IMR-90 (cell line): ENCODE measurements at regions not wholly inside any gene's neighbourhood (a gene's known extent, or its start where the extent isn't known, plus 50 kb on each side); places are given as distances from the start of the nearest gene placed in this dataset.

Source experiments
- ATAC-seq: fragments of 200-7000 bp; cut with Tn5 transposase; 2 replicates; pipeline ENCODE4 v1.9.1; 2020; ENCODE audit warnings: low read depth, mild to moderate bottlenecking, moderate library complexity
- BruUV-seq: library from RNA; stranded (reverse); fragments of 400-500 nt; replicated peaks from 2 replicates; lab custom pipeline; 2021; lab: Mats Ljungman, UMichigan
- CTCF ChIA-PET: fragments of 300-600 bp; formaldehyde crosslinking; extraction: SDS; loops from one replicate; lab custom pipeline; 2021; ENCODE audit warnings: antibody characterized with exemption; lab: Yijun Ruan, JAX
- POLR2A ChIA-PET: fragments of 300-600 bp; sonication (Branson Sonifier 250); formaldehyde crosslinking; loops from one replicate; lab custom pipeline; 2022; ENCODE audit warnings: antibody characterized with exemption; ENCODE audit not compliant: unreplicated experiment; lab: Charles Lee
- DNase-seq: peaks from one replicate; pipeline ENCODE4 v3.0.0; 2013
- H2AFZ ChIP-seq: replicated peaks from 2 replicates; pipeline ENCODE3; 2013; ENCODE audit warnings: low read length, mild to moderate bottlenecking; ENCODE audit not compliant: poor library complexity
- H2AK5ac ChIP-seq: 2 replicates; pipeline ENCODE4 v1.6.1; 2013; ENCODE audit warnings: low read depth, low read length, inconsistent platforms
- H2AK9ac ChIP-seq: replicated peaks from 2 replicates; pipeline ENCODE3; 2013; ENCODE audit warnings: mild to moderate bottlenecking, low read depth, low read length, moderate library complexity; ENCODE audit not compliant: poor library complexity
- H2BK120ac ChIP-seq: 2 replicates; pipeline ENCODE4 v1.6.1; 2013; ENCODE audit warnings: low read depth, low read length, inconsistent platforms
- H2BK15ac ChIP-seq: 3 replicates; pipeline ENCODE4 v1.6.1; 2013; ENCODE audit warnings: low read depth, low read length, inconsistent platforms
- H2BK20ac ChIP-seq: 2 replicates; pipeline ENCODE4 v1.6.1; 2013; ENCODE audit warnings: low read depth, mild to moderate bottlenecking, inconsistent platforms, low read length, moderate library complexity
- H2BK5ac ChIP-seq: 2 replicates; pipeline ENCODE4 v1.6.1; 2013; ENCODE audit warnings: mild to moderate bottlenecking, low read depth, low read length, inconsistent platforms; ENCODE audit not compliant: poor library complexity, severe bottlenecking
- H3K14ac ChIP-seq: replicated peaks from 2 replicates; pipeline ENCODE4 v1.6.1; 2013; ENCODE audit warnings: low read depth, low read length, inconsistent platforms
- H3K18ac ChIP-seq: 2 replicates; pipeline ENCODE4 v1.6.1; 2013; ENCODE audit warnings: low read depth, low read length, control low read depth
- H3K23ac ChIP-seq: 2 replicates; pipeline ENCODE4 v1.6.1; 2013; ENCODE audit warnings: low read depth, low read length, inconsistent platforms
- H3K27ac ChIP-seq: 2 replicates; pipeline ENCODE4 v1.5.1; 2013; ENCODE audit warnings: mild to moderate bottlenecking, control low read depth, low read length; ENCODE audit not compliant: insufficient read depth
- H3K27me3 ChIP-seq: 2 replicates; pipeline ENCODE4 v1.6.1; 2013; ENCODE audit warnings: low read length; ENCODE audit not compliant: control insufficient read depth, insufficient read depth
- H3K36me3 ChIP-seq: 2 replicates; pipeline ENCODE4 v1.6.1; 2013; ENCODE audit warnings: low read length, mixed read lengths; ENCODE audit not compliant: control insufficient read depth, insufficient read depth
- H3K4ac ChIP-seq: 2 replicates; pipeline ENCODE4 v1.6.1; 2013; ENCODE audit warnings: low read depth, low read length, inconsistent platforms
- H3K4me1 ChIP-seq: 2 replicates; pipeline ENCODE4 v1.6.1; 2013; ENCODE audit warnings: low read length, mixed read lengths; ENCODE audit not compliant: control insufficient read depth, insufficient read depth
- H3K4me2 ChIP-seq: 2 replicates; pipeline ENCODE4 v1.6.1; 2013; ENCODE audit warnings: low read depth, mild to moderate bottlenecking, control low read depth, low read length, moderate library complexity
- H3K4me3 ChIP-seq: 2 replicates; pipeline ENCODE4 v1.5.1; 2013; ENCODE audit warnings: low read depth, mild to moderate bottlenecking, control low read depth, low read length, moderate library complexity; ENCODE audit not compliant: insufficient read depth
- H3K56ac ChIP-seq: 2 replicates; pipeline ENCODE4 v1.6.1; 2013; ENCODE audit warnings: low read length, inconsistent platforms; ENCODE audit not compliant: insufficient read depth; ENCODE audit errors: extremely low read depth
- H3K79me1 ChIP-seq, 2 experiments: 2 replicates each; pipeline ENCODE4 v1.6.1; 2013; ENCODE audit warnings: low read length in 2 of 2, inconsistent platforms in 1 of 2, low read depth in 1 of 2
- H3K9ac ChIP-seq: 2 replicates; pipeline ENCODE4 v1.6.1; 2013; ENCODE audit warnings: low read depth, low read length, control low read depth
- H3K9me1 ChIP-seq: 2 replicates; pipeline ENCODE4 v1.6.1; 2013; ENCODE audit warnings: low read length, inconsistent platforms; ENCODE audit not compliant: insufficient read depth
- H3K9me3 ChIP-seq: 2 replicates; pipeline ENCODE4 v1.6.1; 2013; ENCODE audit warnings: low read length; ENCODE audit not compliant: control insufficient read depth, insufficient read depth
- H4K20me1 ChIP-seq: 2 replicates; pipeline ENCODE4 v1.6.1; 2013; ENCODE audit warnings: low read length, inconsistent platforms; ENCODE audit not compliant: insufficient read depth
- H4K5ac ChIP-seq: 2 replicates; pipeline ENCODE4 v1.6.1; 2013; ENCODE audit warnings: mild to moderate bottlenecking, low read depth, low read length, control low read depth
- H4K8ac ChIP-seq, 2 experiments: 2 replicates each; pipeline ENCODE4 v1.6.1; 2013; ENCODE audit warnings: low read depth in 2 of 2, low read length in 2 of 2, control low read depth in 1 of 2, inconsistent platforms in 1 of 2
- H4K91ac ChIP-seq: 2 replicates; pipeline ENCODE4 v1.6.1; 2013; ENCODE audit warnings: low read depth, low read length, inconsistent platforms; ENCODE audit not compliant: insufficient read depth
- BHLHE40 ChIP-seq: fragments of 150-350 bp; IDR thresholded peaks from 2 replicates; pipeline ENCODE4 v1.6.1; 2016; ENCODE audit warnings: mild to moderate bottlenecking, low read depth, low read length
- CEBPB ChIP-seq: IDR thresholded peaks from 2 replicates; pipeline ENCODE4 v1.6.1; 2012; ENCODE audit warnings: low read depth, low read length, improper control_type of control experiment
- FOS ChIP-seq: fragments of 150-350 bp; IDR thresholded peaks from 2 replicates; pipeline ENCODE4 v1.6.1; 2016; ENCODE audit warnings: low read depth, low read length
- MAFK ChIP-seq: IDR thresholded peaks from 2 replicates; pipeline ENCODE4 v1.6.1; 2012; ENCODE audit warnings: low read depth, low read length, improper control_type of control experiment
- MAZ ChIP-seq: IDR thresholded peaks from 2 replicates; pipeline ENCODE4 v1.6.1; 2012; ENCODE audit warnings: low read depth, mild to moderate bottlenecking, low read length, improper control_type of control experiment, moderate library complexity, borderline replicate concordance
- MXI1 ChIP-seq: IDR thresholded peaks from 2 replicates; pipeline ENCODE4 v1.6.1; 2012; ENCODE audit warnings: low read depth, mild to moderate bottlenecking, low read length, moderate library complexity, borderline replicate concordance
- NFE2L2 ChIP-seq: fragments of 150-350 bp; IDR thresholded peaks from 2 replicates; pipeline ENCODE4 v1.6.1; 2016; ENCODE audit warnings: low read depth, mild to moderate bottlenecking, low read length
- POLR2A ChIP-seq: IDR thresholded peaks from 2 replicates; pipeline ENCODE4 v1.6.1; 2012; ENCODE audit warnings: mild to moderate bottlenecking, low read depth, low read length
- SMC3 ChIP-seq: fragments of 150-350 bp; IDR thresholded peaks from 2 replicates; pipeline ENCODE4 v1.6.1; 2016; ENCODE audit warnings: low read depth, mild to moderate bottlenecking, antibody characterized with exemption, low read length, moderate library complexity
- WGBS, 2 experiments: methylation state at CpG; one replicate each; pipeline versions ENCODE4 v1.1.5 to v1.1.7; 2013; ENCODE audit warnings: missing lambda C conversion rate in 2 of 2; ENCODE audit not compliant: insufficient read length in 1 of 2; ENCODE audit errors: extremely low coverage in 2 of 2; 5-methylcytosine and 5-hydroxymethylcytosine counted together
- dilution Hi-C: fragments of 300-500 bp; cut with HindIII; formaldehyde crosslinking; loops from one replicate; pipeline ENCODE4 v1.14.3; 2018; ENCODE audit warnings: low sequenced_read_pairs; ENCODE audit not compliant: unreplicated experiment
- in situ Hi-C: fragments of 300-500 bp; cut with MboI; formaldehyde crosslinking; loops from 3 replicates; pipeline ENCODE4 v1.14.3; 2019; ENCODE audit warnings: low sequenced_read_pairs, inconsistent platforms, mixed read lengths
- intact Hi-C: fragments of 100-400 bp; cut with micrococcal nuclease; formaldehyde crosslinking; loops from 2 replicates; pipeline ENCODE4 v1.10.0; 2022

GRCh38 chr1:233518344-233518743, 95.6 kb upstream of the KCNK1 start:
- Histone ChIP-seq H3K14ac (no peak overlapping the region), H3K27ac (no peak overlapping the region), H4K8ac (no peak overlapping the region), H4K20me1 (no peaks in the 10 kb centered on the region), H3K4ac (no peak overlapping the region), H3K9me1 (no peaks in the 10 kb centered on the region), H2BK20ac (no peak overlapping the region), H3K9me3 (peaks cover 19% of the 10 kb centered on the region), H2BK5ac (no peak overlapping the region), H3K4me3 (no peak overlapping the region), H4K91ac (no peak overlapping the region), H2AK5ac (no peak overlapping the region), H2BK15ac (no peak overlapping the region), H3K56ac (no peak overlapping the region), H2BK120ac (no peak overlapping the region), H3K23ac (no peak overlapping the region), H4K5ac (no peak overlapping the region), H3K4me2 (no peak overlapping the region), H3K36me3 (no peaks in the 10 kb centered on the region), H3K18ac (no peak overlapping the region), H3K79me1 (no peaks in the 10 kb centered on the region), H2AFZ (no peak overlapping the region), H3K9ac (no peak overlapping the region), H2AK9ac (no peak overlapping the region), H3K27me3 (no peaks in the 10 kb centered on the region), H3K4me1 (no peaks in the 10 kb centered on the region)
- no peak for ATAC-seq
- in situ Hi-C loops, result no loop called here
- TF ChIP-seq POLR2A, result no peak
- no peak for TF ChIP-seq MAZ
- no peak for TF ChIP-seq BHLHE40
- no peak for TF ChIP-seq NFE2L2
- no peak for TF ChIP-seq MAFK
- TF ChIP-seq CEBPB, result no peak
- TF ChIP-seq MXI1, result no peak
- TF ChIP-seq FOS, result no peak
- no peak for TF ChIP-seq SMC3
- dilution Hi-C loops, result no loop called here
- WGBS, 2 experiments, result 83% methylated on average over 1 of the region's 3 CpGs; no CpG with 5 or more reads in 1 of the 2 experiments
- intact Hi-C loops, result no loop called here
- BruUV-seq, result no TSS peak
- CTCF ChIA-PET, result no interaction called here
- DNase-seq, result no peak
- POLR2A ChIA-PET, result no interaction called here
